ENCODE measurements at regions not wholly inside any gene's neighbourhood (a gene's known extent, or its start where the extent isn't known, plus 50 kb on each side); places are given as distances from the start of the nearest gene placed in this dataset.

DNA sequence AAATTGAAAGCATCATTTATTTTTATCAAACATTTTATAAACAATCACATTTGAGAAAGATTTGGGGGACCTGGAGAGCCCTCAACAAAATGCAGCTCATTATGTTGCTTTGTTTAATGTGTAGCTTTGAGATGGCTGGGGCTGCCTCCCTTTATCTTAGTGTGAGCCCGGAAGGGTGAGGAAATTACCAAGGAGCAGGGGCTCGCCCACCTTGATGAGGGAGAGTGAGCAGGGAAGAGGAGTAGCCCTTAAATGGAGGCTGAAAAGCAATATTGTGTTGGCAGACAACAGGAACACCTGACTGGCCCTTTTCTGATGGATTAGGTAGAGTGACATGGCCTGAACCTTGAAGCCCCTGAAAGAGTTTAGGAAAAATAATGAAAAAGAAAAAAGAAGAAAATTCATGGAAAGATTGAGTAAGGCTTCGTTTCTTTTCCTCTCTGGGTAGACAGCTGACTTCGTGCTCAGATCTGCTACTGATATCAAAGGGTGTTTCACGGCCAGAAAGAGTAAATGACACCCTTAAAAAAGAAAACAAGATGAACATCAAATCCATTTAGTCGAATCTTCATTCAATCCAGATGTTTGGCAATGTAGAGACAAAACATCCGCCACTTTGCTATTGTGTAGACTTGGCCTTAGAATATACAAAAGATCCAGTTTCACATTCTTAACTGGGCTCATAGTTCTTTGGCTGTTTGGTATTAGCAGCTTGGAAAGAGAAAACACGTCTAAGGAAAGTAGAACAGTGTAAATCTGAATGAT is 206.5 kb upstream of the TCF4 start:
- TF ChIP-seq CTCF (IDR thresholded peaks at IDR 0.05) = no peak
- no peak for TF ChIP-seq POLR2A (IDR thresholded peaks at IDR 0.05)
